B cell (primary cell): ENCODE measurements at regions not wholly inside any gene's neighbourhood (a gene's known extent, or its start where the extent isn't known, plus 50 kb on each side); places are given as distances from the start of the nearest gene placed in this dataset.

Experiments used
- EZH2 ChIP-seq: IDR thresholded peaks from 2 replicates; pipeline ENCODE4 v1.6.1; 2012; ENCODE audit warnings: borderline replicate concordance, low read depth, mild to moderate bottlenecking, moderate library complexity, low read length; ENCODE audit not compliant: insufficient read depth, poor library complexity, severe bottlenecking
- TF ChIP-seq, protein P1 (sequence below): fragments of 200-600 bp; IDR thresholded peaks from one replicate; pipeline ENCODE4 v1.8.0; 2022; ENCODE audit warnings: antibody characterized with exemption, mild to moderate bottlenecking

DNA sequence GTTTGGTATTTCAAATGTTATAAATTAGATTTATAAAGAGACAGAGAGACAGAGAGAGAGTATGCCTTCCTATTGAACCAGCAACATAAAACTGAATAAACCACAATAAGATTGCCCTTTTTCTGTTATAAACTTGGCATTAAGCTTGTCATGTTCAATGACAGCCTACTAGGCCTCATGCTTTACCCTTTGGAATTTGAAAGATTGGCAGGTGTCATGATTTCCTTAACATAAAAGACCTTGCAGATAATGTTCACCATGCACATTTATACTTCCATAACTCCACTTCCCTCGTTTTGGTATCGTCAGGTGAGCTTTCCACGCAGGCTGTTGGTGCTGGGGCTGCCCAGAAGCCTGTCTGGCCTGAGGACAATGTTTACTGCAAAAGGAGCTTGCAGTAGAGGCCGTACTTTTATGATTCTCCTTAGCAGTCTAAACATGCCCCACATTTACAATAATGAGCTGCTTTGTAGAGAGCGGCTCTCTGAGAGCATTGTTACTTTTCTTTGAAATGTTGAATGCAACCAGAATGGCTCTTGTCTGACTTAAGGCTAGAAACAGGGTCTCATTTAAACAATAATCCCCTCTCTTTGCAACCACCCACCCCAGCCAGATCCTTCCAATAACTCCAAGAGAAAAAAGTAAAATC lies 379.1 kb upstream of the ATP5MC3 start:
- TF ChIP-seq, protein P1, sequence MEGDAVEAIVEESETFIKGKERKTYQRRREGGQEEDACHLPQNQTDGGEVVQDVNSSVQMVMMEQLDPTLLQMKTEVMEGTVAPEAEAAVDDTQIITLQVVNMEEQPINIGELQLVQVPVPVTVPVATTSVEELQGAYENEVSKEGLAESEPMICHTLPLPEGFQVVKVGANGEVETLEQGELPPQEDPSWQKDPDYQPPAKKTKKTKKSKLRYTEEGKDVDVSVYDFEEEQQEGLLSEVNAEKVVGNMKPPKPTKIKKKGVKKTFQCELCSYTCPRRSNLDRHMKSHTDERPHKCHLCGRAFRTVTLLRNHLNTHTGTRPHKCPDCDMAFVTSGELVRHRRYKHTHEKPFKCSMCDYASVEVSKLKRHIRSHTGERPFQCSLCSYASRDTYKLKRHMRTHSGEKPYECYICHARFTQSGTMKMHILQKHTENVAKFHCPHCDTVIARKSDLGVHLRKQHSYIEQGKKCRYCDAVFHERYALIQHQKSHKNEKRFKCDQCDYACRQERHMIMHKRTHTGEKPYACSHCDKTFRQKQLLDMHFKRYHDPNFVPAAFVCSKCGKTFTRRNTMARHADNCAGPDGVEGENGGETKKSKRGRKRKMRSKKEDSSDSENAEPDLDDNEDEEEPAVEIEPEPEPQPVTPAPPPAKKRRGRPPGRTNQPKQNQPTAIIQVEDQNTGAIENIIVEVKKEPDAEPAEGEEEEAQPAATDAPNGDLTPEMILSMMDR: no peak
- no peak for TF ChIP-seq EZH2
